ENCODE measurements at regions not wholly inside any gene's neighbourhood (a gene's known extent, or its start where the extent isn't known, plus 50 kb on each side); places are given as distances from the start of the nearest gene placed in this dataset.

GRCh38 chr20:57890202-57890800 is 180.5 kb upstream of the PMEPA1 start:
- no peaks in the 10 kb centered on the region for H4K20me1 ChIP-seq (ENCODE audit: insufficient read depth)
- H3K4me1 ChIP-seq (ENCODE audit: control insufficient read depth in 1 of 2, insufficient read depth in 2 of 2, low read length in 2 of 2) = no peaks in the 10 kb centered on the region
- no peaks in the 10 kb centered on the region for H3K9me2 ChIP-seq (ENCODE audit: insufficient read depth)
- no peaks in the 10 kb centered on the region for H3K79me2 ChIP-seq (ENCODE audit: insufficient read depth, low read length)
- no peaks in the 10 kb centered on the region for H3K9me3 ChIP-seq (ENCODE audit: control insufficient read depth in 1 of 2, insufficient read depth in 1 of 2, low read depth in 1 of 2, low read length in 2 of 2)
- no peak overlapping the region for H3K4me2 ChIP-seq (ENCODE audit: low read length)
- no peak overlapping the region for H3K27ac ChIP-seq (ENCODE audit: low read depth, low read length)
- no peak for TF ChIP-seq ZNF274 (IDR thresholded peaks at IDR 0.05; ENCODE audit: low read depth, low read length)
- no peak for TF ChIP-seq POLR2A (IDR thresholded peaks at IDR 0.05; ENCODE audit: borderline replicate concordance, extremely low read depth, insufficient read depth, insufficient read length)
- TF ChIP-seq EZH2phosphoT487 (IDR thresholded peaks at IDR 0.05; ENCODE audit: borderline replicate concordance) = no peak
- TF ChIP-seq MAX (IDR thresholded peaks at IDR 0.05) = no peak
- TF ChIP-seq CTCF (IDR thresholded peaks at IDR 0.05 in 2 of 3, conservative IDR thresholded peaks at IDR 0.05 in 1 of 3; ENCODE audit: borderline replicate concordance in 1 of 3, insufficient read depth in 1 of 3, low read depth in 2 of 3, low read length in 2 of 3) = no peak
- TF ChIP-seq EZH2 (IDR thresholded peaks at IDR 0.05) = no peak
- TF ChIP-seq REST (IDR thresholded peaks at IDR 0.05; ENCODE audit: low read depth) = no peak
- TF ChIP-seq CEBPB (IDR thresholded peaks at IDR 0.05; ENCODE audit: low read depth) = no peak
- TF ChIP-seq ELF1 (IDR thresholded peaks at IDR 0.05; ENCODE audit: borderline replicate concordance, low read depth) = no peak
- no peak for TF ChIP-seq SP1 (IDR thresholded peaks at IDR 0.05; ENCODE audit: low read depth)
- TF ChIP-seq EGR1 (IDR thresholded peaks at IDR 0.05; ENCODE audit: low read depth) = no peak
- no peak for TF ChIP-seq ZFX (IDR thresholded peaks at IDR 0.05)
- TF ChIP-seq RAD21 (IDR thresholded peaks at IDR 0.05; ENCODE audit: low read depth) = no peak
- TF ChIP-seq JUND (IDR thresholded peaks at IDR 0.05) = no peak
- no TSS peak for BruUV-seq (replicated peaks)
- H3K36me3 ChIP-seq (ENCODE audit: control insufficient read depth in 1 of 2, insufficient read depth in 2 of 2, low read length in 2 of 2) = no peaks in the 10 kb centered on the region
- no peak for DNase-seq (ENCODE audit: low read depth, low spot score)
- no peak overlapping the region for H3K4me3 ChIP-seq (replicated peaks in 1 of 2; ENCODE audit: low read depth in 1 of 2, low read length in 2 of 2)
- ChIA-PET CTCF (no interaction called here), RAD21 (ENCODE audit: low non-redundant PET in 1 of 2, low total read pairs in 2 of 2, uncharacterized antibody in 2 of 2, unreplicated experiment in 2 of 2) (no interaction called here), POLR2A (no interaction called here)
- H2AFZ ChIP-seq (ENCODE audit: low read depth, low read length, poor library complexity, severe bottlenecking) = no peak overlapping the region
- H3K27me3 ChIP-seq (ENCODE audit: insufficient read depth, low read length) = peaks cover 18% of the 10 kb centered on the region
- intact Hi-C loops (cut with micrococcal nuclease) = no loop called here
- ATAC-seq = no peak
- H3K9ac ChIP-seq (ENCODE audit: low read length) = no peak overlapping the region

Data from HCT116 (cell line).